VCaP (cell line): ENCODE measurements at regions not wholly inside any gene's neighbourhood (a gene's known extent, or its start where the extent isn't known, plus 50 kb on each side); places are given as distances from the start of the nearest gene placed in this dataset.

Source experiments
- H3K27ac ChIP-seq: fragments of 450-650 bp; 2 replicates; pipeline ENCODE4 v1.5.1; 2017
- TF ChIP-seq, protein P1 (sequence below): fragments of 450-650 bp; conservative IDR thresholded peaks from 2 replicates; pipeline ENCODE4 v1.5.1; 2017; ENCODE audit warnings: mild to moderate bottlenecking, moderate library complexity

- TF ChIP-seq, protein P1, sequence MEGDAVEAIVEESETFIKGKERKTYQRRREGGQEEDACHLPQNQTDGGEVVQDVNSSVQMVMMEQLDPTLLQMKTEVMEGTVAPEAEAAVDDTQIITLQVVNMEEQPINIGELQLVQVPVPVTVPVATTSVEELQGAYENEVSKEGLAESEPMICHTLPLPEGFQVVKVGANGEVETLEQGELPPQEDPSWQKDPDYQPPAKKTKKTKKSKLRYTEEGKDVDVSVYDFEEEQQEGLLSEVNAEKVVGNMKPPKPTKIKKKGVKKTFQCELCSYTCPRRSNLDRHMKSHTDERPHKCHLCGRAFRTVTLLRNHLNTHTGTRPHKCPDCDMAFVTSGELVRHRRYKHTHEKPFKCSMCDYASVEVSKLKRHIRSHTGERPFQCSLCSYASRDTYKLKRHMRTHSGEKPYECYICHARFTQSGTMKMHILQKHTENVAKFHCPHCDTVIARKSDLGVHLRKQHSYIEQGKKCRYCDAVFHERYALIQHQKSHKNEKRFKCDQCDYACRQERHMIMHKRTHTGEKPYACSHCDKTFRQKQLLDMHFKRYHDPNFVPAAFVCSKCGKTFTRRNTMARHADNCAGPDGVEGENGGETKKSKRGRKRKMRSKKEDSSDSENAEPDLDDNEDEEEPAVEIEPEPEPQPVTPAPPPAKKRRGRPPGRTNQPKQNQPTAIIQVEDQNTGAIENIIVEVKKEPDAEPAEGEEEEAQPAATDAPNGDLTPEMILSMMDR = no peak
- H3K27ac ChIP-seq = no peak overlapping the region
Measured at GRCh38 chr18:47558110-47558750, 306.8 kb upstream of the SKOR2 start.

DNA sequence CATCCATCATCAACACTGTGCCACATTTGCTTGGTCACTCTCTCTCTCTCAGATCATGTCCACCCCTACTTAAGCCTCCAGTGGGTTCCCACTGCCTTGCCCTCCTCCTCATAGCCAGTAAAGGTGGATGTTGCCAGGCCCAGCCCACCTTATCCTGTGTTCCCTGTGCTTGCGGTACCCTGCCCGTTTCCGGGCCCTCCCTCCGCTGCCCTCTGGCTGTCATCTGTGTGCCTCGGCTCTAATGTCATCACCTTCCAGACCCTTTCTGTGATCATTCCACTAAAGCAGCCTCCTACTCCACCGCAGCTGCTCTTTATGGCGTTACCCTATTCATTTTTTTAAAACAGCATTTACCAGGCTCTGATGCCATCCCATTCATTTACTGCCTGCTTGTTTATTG, 305.7 kb upstream of the SKOR2 start:
- TF ChIP-seq, protein P1 = no peak
- no peak overlapping the region for H3K27ac ChIP-seq

- H3K27ac ChIP-seq = no peak overlapping the region
- TF ChIP-seq, protein P1 = no peak
Measured at GRCh38 chr18:47552783-47553182, 301.3 kb upstream of the SKOR2 start.

DNA sequence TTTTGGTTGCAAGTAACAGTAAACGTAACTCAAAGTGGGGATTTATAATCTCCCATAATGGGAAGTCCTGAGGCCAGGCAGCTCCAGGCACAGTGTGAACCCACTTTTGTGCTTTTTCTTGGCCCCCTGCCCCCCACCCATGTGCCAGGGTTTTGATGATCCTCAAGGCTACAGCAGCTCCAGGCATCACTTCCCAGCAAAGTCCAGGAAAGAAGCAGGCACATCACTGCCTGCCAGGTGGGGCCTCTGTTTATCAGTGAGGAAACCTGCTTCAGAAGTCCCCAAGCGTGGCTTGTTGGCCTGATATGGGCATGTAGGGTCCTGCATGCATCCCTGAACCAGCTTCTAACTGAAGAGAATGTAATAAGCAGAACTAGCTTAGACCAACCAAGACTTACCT, 299.2 kb upstream of the SKOR2 start:
- TF ChIP-seq, protein P1 = no peak

DNA sequence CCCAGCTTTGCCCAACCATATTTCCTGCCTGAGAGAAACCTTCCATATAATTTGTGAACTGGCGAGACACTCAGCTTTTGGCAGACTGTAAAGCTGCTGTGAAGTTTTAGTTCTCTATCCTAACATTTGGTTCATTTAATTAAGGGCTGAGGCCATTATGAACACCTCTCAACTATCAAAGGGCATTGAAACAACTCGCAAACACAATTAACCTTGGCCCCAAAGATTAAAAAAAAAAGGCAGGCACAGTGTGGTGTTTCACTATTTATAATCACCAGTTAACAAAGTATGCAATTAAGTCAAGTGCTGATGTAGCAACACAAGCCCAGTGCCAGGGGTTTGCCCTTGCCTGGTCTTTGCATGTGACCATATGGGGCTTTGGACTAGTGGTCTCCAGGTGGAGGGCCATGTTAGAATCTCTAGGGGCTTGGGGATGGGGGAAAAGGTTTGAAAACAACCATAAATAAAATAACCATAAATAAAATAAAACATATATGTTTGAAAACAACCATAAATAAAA, 297.6 kb upstream of the SKOR2 start:
- TF ChIP-seq, protein P1 = no peak
- no peak overlapping the region for H3K27ac ChIP-seq

More for the DNA sequence above, 299.2 kb upstream of the SKOR2 start:
- no peak overlapping the region for H3K27ac ChIP-seq

DNA sequence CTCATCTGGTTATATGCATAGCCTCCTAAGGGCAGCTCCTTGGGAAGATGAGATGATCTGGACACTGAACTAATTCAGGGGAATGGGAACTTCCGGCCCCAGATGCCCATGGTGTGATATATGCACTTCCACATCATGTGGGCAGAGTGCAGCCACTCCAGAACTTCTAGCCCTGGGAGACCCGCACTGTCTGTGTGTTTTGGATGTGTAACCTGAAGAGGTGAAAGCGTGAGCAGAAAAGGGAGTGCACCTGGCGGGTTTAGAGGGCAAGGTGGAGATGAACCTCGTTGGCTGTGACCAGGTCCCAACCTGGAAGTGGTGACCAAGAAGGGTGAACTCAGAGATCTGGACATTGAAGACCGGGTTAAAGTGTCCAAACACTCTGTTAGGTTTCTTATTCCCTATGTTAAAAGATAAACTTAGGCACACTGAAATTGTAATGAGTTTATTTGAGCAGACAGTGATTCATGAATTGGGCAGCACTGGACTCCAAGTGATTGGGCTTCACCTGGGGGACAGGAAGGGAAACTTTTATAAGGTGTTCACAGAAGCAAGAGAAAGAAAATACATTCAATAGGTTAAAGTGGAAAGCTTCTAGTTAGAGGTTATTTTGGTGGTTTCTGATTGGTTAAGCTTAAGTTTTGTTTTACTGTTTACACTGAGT, 296.2 kb upstream of the SKOR2 start:
- H3K27ac ChIP-seq = no peak overlapping the region
- TF ChIP-seq, protein P1 = no peak

DNA sequence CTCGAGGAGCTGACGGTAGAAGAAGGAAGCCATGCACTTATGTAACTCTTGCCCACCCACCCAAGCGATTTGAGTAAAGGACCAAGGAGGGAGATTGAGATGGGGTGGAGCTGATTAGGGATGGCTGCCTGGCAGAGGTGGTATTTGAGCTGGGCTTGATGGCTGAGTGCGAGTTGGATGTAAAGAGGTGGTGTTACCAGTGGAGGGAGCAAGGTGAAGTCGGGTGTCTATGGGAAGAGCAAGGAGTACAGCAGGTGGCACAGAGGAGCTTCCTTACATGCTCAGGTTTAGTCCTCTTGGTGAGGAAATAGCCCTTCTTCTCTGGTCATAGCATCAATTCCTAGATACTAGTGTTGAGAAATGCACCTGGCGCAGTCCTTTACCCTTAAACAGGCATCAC, 294.2 kb upstream of the SKOR2 start:
- TF ChIP-seq, protein P1 = no peak; the same call in 1 of the 2 replicates
- no peak overlapping the region for H3K27ac ChIP-seq
